CD14-positive monocyte (primary cell): ENCODE measurements at regions not wholly inside any gene's neighbourhood (a gene's known extent, or its start where the extent isn't known, plus 50 kb on each side); places are given as distances from the start of the nearest gene placed in this dataset.

ENCODE experiments used
- DNase-seq, 3 donors: peaks; one replicate each; pipeline ENCODE4 v3.0.0-alpha.2; 2011 to 2022
- H2AFZ ChIP-seq: 2 replicates; pipeline ENCODE4 v1.6.0; 2012; ENCODE audit warnings: mild to moderate bottlenecking, low read depth, low read length, inconsistent platforms; ENCODE audit not compliant: insufficient read depth, poor library complexity, severe bottlenecking
- H3K27ac ChIP-seq, 2 donors: 1 replicate in 1 of 2; 2 replicates in 1 of 2; pipeline ENCODE4 v1.5.1; 2012 to 2013; ENCODE audit warnings: low read length in 2 of 2, control low read depth in 1 of 2, inconsistent platforms in 1 of 2, low read depth in 1 of 2, mild to moderate bottlenecking in 1 of 2
- H3K27me3 ChIP-seq, 2 donors: one replicate each; pipeline versions ENCODE4 v1.6.0 to v1.6.1; 2011 to 2013; ENCODE audit warnings: low read length in 2 of 2; ENCODE audit not compliant: control insufficient read depth in 2 of 2, insufficient read depth in 2 of 2
- H3K36me3 ChIP-seq, 2 donors: replicated peaks in 1 of 2; 1 replicate in 1 of 2; 2 replicates in 1 of 2; pipeline versions ENCODE4 v1.5.1 to v1.6.1; 2012 to 2013; ENCODE audit warnings: low read length in 2 of 2, control low read depth in 1 of 2, inconsistent platforms in 1 of 2, mild to moderate bottlenecking in 1 of 2; ENCODE audit not compliant: insufficient read depth in 2 of 2, control insufficient read depth in 1 of 2
- H3K4me1 ChIP-seq, 2 donors: 1 replicate in 1 of 2; 2 replicates in 1 of 2; pipeline versions ENCODE4 v1.5.1 to v1.6.1; 2012 to 2013; ENCODE audit warnings: low read length in 2 of 2, control low read depth in 1 of 2, inconsistent platforms in 1 of 2, mild to moderate bottlenecking in 1 of 2, moderate library complexity in 1 of 2; ENCODE audit not compliant: insufficient read depth in 2 of 2, control insufficient read depth in 1 of 2
- H3K4me2 ChIP-seq: replicated peaks from 2 replicates; pipeline ENCODE3; 2012; ENCODE audit warnings: low read length, moderate library complexity, mild to moderate bottlenecking; ENCODE audit not compliant: poor library complexity, severe bottlenecking; ENCODE audit errors: extremely low read depth
- H3K4me3 ChIP-seq, 3 experiments: fragments of 200-600 bp in 1 of 3; sonication (generic) in 1 of 3; replicated peaks in 1 of 3; 1 replicate in 2 of 3; 2 replicates in 1 of 3; pipeline ENCODE4 v1.5.1; 2011 to 2013; ENCODE audit warnings: low read length in 3 of 3, mild to moderate bottlenecking in 3 of 3, control low read depth in 2 of 3, low read depth in 2 of 3, inconsistent platforms in 1 of 3, moderate library complexity in 1 of 3
- H3K79me2 ChIP-seq: 2 replicates; pipeline ENCODE4 v1.6.0; 2012; ENCODE audit warnings: mild to moderate bottlenecking, control low read depth, inconsistent platforms, low read length, moderate library complexity; ENCODE audit not compliant: insufficient read depth
- H3K9ac ChIP-seq: 2 replicates; pipeline ENCODE4 v1.6.0; 2017; ENCODE audit warnings: low read length, mild to moderate bottlenecking; ENCODE audit not compliant: insufficient read depth, poor library complexity, severe bottlenecking
- H3K9me3 ChIP-seq, 2 donors: replicated peaks in 1 of 2; 1 replicate in 1 of 2; 2 replicates in 1 of 2; pipeline versions ENCODE4 v1.5.1 to v1.6.1; 2012 to 2013; ENCODE audit warnings: low read length in 2 of 2, control low read depth in 1 of 2; ENCODE audit not compliant: control insufficient read depth in 1 of 2, insufficient read depth in 1 of 2
- H4K20me1 ChIP-seq: 2 replicates; pipeline ENCODE4 v1.6.0; 2012; ENCODE audit warnings: mild to moderate bottlenecking, low read length, control low read depth, moderate library complexity; ENCODE audit not compliant: insufficient read depth
- H3K27ac Mint-ChIP-seq, 7 donors: one replicate each; pipeline ENCODE4 v1.8.0; 2020; ENCODE audit warnings: mild to moderate bottlenecking in 7 of 7, mixed read lengths in 7 of 7, moderate library complexity in 6 of 7, inconsistent platforms in 2 of 7
- H3K27me3 Mint-ChIP-seq, 3 donors: one replicate each; pipeline ENCODE4 v1.8.0; 2021 to 2022; ENCODE audit warnings: low read depth in 3 of 3, mild to moderate bottlenecking in 3 of 3, mixed read lengths in 3 of 3, moderate library complexity in 3 of 3, inconsistent platforms in 1 of 3
- H3K36me3 Mint-ChIP-seq, 2 donors: one replicate each; pipeline ENCODE4 v1.8.0; 2020; ENCODE audit warnings: mixed read lengths in 2 of 2, inconsistent platforms in 1 of 2, mild to moderate bottlenecking in 1 of 2
- H3K4me1 Mint-ChIP-seq: one replicate; pipeline ENCODE4 v1.8.0; 2020; ENCODE audit warnings: mild to moderate bottlenecking, mixed read lengths
- H3K4me3 Mint-ChIP-seq, 2 donors: one replicate each; pipeline ENCODE4 v1.8.0; 2020; ENCODE audit warnings: mild to moderate bottlenecking in 2 of 2, mixed read lengths in 2 of 2, moderate library complexity in 1 of 2
- H3K9me3 Mint-ChIP-seq, 7 donors: one replicate each; pipeline ENCODE4 v1.8.0; 2020 to 2022; ENCODE audit warnings: mixed read lengths in 7 of 7, mild to moderate bottlenecking in 6 of 7, moderate library complexity in 6 of 7, inconsistent platforms in 2 of 7
- CTCF ChIP-seq: fragments of 200-600 bp; IDR thresholded peaks from one replicate; pipeline ENCODE4 v1.8.0; 2022; ENCODE audit warnings: antibody characterized with exemption, mild to moderate bottlenecking
- WGBS: methylation state at CpG from one replicate; pipeline ENCODE4 v1.1.5; 2013; ENCODE audit warnings: missing lambda C conversion rate; ENCODE audit not compliant: insufficient coverage; 5-methylcytosine and 5-hydroxymethylcytosine counted together
- intact Hi-C, 2 donors: fragments of 100-400 bp; cut with micrococcal nuclease; formaldehyde crosslinking; loops; one replicate each; pipeline versions ENCODE4 v1.15.0 to v1.15.1; 2023

DNA sequence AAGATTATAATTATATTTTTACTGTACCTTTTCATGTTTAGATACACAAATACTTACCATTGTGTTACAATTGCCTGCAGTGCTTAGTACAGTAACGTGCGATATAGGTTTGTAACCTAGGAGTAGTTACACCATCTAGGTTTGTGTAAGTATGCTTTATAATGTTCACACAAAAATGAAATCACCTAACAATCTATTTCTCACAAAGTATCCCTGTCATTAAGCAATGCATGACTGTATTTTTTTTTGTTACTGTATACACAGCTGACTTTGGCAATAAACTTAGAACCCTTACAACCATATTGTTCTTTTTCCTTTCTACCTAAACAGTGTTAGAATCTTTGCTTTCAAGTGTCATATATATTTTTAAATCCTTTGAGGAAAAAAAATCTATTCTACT, 303.0 kb upstream of the E2F7 start:
- Mint-ChIP-seq H3K9me3 (peaks cover 0 to 3% (median 1%) of the 10 kb centered on the region in 7 donors), H3K27me3 (no peaks in the 10 kb centered on the region), H3K36me3 (no peaks in the 10 kb centered on the region), H3K4me3 (no peak overlapping the region), H3K4me1 (no peaks in the 10 kb centered on the region), H3K27ac (no peak overlapping the region)
- intact Hi-C loops, result no loop called here
- no peaks in the 10 kb centered on the region for H3K4me1 ChIP-seq
- H3K4me3 ChIP-seq, result no peak overlapping the region
- no peak overlapping the region for H3K4me2 ChIP-seq
- H3K27ac ChIP-seq, result no peak overlapping the region
- no CpG with 5 or more reads among the region's 2 CpGs for WGBS
- no peaks in the 10 kb centered on the region for H3K36me3 ChIP-seq
- TF ChIP-seq CTCF, result no peak
- no peak overlapping the region for H3K9ac ChIP-seq
- H3K79me2 ChIP-seq, result no peaks in the 10 kb centered on the region
- H3K27me3 ChIP-seq, result no peaks in the 10 kb centered on the region
- no peaks in the 10 kb centered on the region for H4K20me1 ChIP-seq
- no peak for DNase-seq
- H3K9me3 ChIP-seq, result no peaks in the 10 kb centered on the region
- H2AFZ ChIP-seq, result no peak overlapping the region

GRCh38 chr12:77366616-77367015, 301.2 kb upstream of the E2F7 start:
- Mint-ChIP-seq H3K36me3 (no peaks in the 10 kb centered on the region), H3K4me1 (no peaks in the 10 kb centered on the region), H3K4me3 (no peak overlapping the region), H3K9me3 (peaks cover 0 to 2% (median 0%) of the 10 kb centered on the region in 7 donors), H3K27ac (no peak overlapping the region), H3K27me3 (no peaks in the 10 kb centered on the region)
- Histone ChIP-seq H3K27me3 (no peaks in the 10 kb centered on the region), H4K20me1 (no peaks in the 10 kb centered on the region), H3K9ac (no peak overlapping the region), H2AFZ (no peak overlapping the region), H3K27ac (no peak overlapping the region), H3K79me2 (no peaks in the 10 kb centered on the region), H3K4me2 (no peak overlapping the region), H3K9me3 (no peaks in the 10 kb centered on the region), H3K4me1 (no peaks in the 10 kb centered on the region), H3K36me3 (no peaks in the 10 kb centered on the region), H3K4me3 (no peak overlapping the region)
- TF ChIP-seq CTCF, result no peak
- no CpG with 5 or more reads among the region's 2 CpGs for WGBS
- DNase-seq, result no peak
- intact Hi-C loops, result no loop called here
